ENCODE measurements at regions not wholly inside any gene's neighbourhood (a gene's known extent, or its start where the extent isn't known, plus 50 kb on each side); places are given as distances from the start of the nearest gene placed in this dataset.

DNA sequence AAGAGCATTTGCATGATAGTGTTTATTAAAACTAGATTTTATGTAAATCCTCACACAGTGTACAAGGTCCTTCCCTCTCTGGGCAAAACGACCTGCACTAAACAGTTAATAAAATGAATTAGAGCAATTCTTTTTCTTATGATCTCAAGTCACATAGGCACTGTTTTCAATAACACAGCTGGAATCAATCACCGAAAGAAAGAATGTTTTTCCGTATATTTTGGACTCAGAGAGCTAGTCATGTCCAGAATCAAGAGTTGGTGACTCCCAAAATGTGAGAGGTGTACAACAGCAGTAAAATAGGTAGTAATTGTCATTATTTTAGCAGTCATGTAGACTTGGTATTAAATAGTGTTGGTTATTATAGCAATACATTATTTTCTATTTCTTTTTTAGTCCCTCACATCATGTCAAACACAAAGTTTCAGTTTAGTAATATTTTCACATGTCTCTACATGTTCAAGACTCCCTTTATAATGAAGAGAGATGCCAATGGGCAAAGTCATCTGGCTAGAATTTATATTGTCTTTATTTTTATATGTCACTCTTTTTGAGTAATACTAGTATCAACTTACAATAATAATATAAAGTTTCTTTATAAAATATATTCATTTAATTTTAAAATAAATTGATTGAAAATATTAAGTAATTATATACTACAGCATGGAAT, 448.6 kb upstream of the CDIN1 start:
- CTCF ChIA-PET, result no interaction called here
- BruUV-seq (replicated peaks), result no TSS peak
- no peak for DNase-seq (ENCODE audit: low read depth, low spot score)

GRCh38 chr15:36133742-36134141, 445.7 kb upstream of the CDIN1 start:
- Histone ChIP-seq H3K4me1 (ENCODE audit: control insufficient read depth, insufficient read depth, low read length) (no peaks in the 10 kb centered on the region), H3K27ac (ENCODE audit: low read length) (no peak overlapping the region), H3K27me3 (ENCODE audit: control insufficient read depth, insufficient read depth, low read length) (no peaks in the 10 kb centered on the region), H3K36me3 (ENCODE audit: control insufficient read depth, insufficient read depth, low read length) (no peaks in the 10 kb centered on the region), H3K9me3 (ENCODE audit: control insufficient read depth, insufficient read depth, low read depth, low read length) (no peaks in the 10 kb centered on the region), H3K4me3 (ENCODE audit: low read depth in 2 of 2, low read length in 2 of 2) (no peak overlapping the region)
- no TSS peak for BruUV-seq (replicated peaks)
- ChIA-PET POLR2A (no interaction called here), CTCF (no interaction called here)
- in situ Hi-C loops (cut with HindIII; ENCODE audit: low pct_unique_long_range_greater_than_20kb, low sequenced_read_pairs), result no loop called here
- no peak for ATAC-seq
- intact Hi-C loops (cut with micrococcal nuclease; ENCODE audit: unreplicated experiment), result no loop called here
- no peak for DNase-seq (ENCODE audit: low read depth, low spot score)
- TF ChIP-seq REST (IDR thresholded peaks at IDR 0.05; ENCODE audit: insufficient read depth in 1 of 2, low read depth in 2 of 2, low read length in 1 of 2), result no peak
- TF ChIP-seq SIN3A (IDR thresholded peaks at IDR 0.05; ENCODE audit: borderline replicate concordance, insufficient read depth, low read depth, low read length), result no peak
- TF ChIP-seq TCF7L2 (IDR thresholded peaks at IDR 0.05; ENCODE audit: low read depth, low read length), result no peak
- no peak for TF ChIP-seq POLR2AphosphoS5 (IDR thresholded peaks at IDR 0.05; ENCODE audit: low read depth, low read length)
- TF ChIP-seq, protein P1, sequence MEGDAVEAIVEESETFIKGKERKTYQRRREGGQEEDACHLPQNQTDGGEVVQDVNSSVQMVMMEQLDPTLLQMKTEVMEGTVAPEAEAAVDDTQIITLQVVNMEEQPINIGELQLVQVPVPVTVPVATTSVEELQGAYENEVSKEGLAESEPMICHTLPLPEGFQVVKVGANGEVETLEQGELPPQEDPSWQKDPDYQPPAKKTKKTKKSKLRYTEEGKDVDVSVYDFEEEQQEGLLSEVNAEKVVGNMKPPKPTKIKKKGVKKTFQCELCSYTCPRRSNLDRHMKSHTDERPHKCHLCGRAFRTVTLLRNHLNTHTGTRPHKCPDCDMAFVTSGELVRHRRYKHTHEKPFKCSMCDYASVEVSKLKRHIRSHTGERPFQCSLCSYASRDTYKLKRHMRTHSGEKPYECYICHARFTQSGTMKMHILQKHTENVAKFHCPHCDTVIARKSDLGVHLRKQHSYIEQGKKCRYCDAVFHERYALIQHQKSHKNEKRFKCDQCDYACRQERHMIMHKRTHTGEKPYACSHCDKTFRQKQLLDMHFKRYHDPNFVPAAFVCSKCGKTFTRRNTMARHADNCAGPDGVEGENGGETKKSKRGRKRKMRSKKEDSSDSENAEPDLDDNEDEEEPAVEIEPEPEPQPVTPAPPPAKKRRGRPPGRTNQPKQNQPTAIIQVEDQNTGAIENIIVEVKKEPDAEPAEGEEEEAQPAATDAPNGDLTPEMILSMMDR (IDR thresholded peaks at IDR 0.05), result no peak

More for the DNA sequence above, 448.6 kb upstream of the CDIN1 start:
- H3K36me3 ChIP-seq (ENCODE audit: control insufficient read depth, insufficient read depth, low read length), result no peaks in the 10 kb centered on the region
- no peaks in the 10 kb centered on the region for H3K4me1 ChIP-seq (ENCODE audit: control insufficient read depth, insufficient read depth, low read length)
- no peaks in the 10 kb centered on the region for H3K27me3 ChIP-seq (ENCODE audit: control insufficient read depth, insufficient read depth, low read length)
- in situ Hi-C loops (cut with HindIII; ENCODE audit: low pct_unique_long_range_greater_than_20kb, low sequenced_read_pairs) (no loop called here), intact Hi-C loops (cut with micrococcal nuclease; ENCODE audit: unreplicated experiment) (no loop called here)
- POLR2A ChIA-PET, result no interaction called here
- no peak overlapping the region for H3K4me3 ChIP-seq (ENCODE audit: low read depth in 2 of 2, low read length in 2 of 2)
- H3K9me3 ChIP-seq (ENCODE audit: control insufficient read depth, insufficient read depth, low read depth, low read length), result no peaks in the 10 kb centered on the region; the same call in 1 of the 2 replicates
- no peak for TF ChIP-seq REST (IDR thresholded peaks at IDR 0.05; ENCODE audit: insufficient read depth in 1 of 2, low read depth in 2 of 2, low read length in 1 of 2)
- no peak for TF ChIP-seq TCF7L2 (IDR thresholded peaks at IDR 0.05; ENCODE audit: low read depth, low read length)
- TF ChIP-seq, protein P1 (IDR thresholded peaks at IDR 0.05), result no peak
- no peak for TF ChIP-seq POLR2AphosphoS5 (IDR thresholded peaks at IDR 0.05; ENCODE audit: low read depth, low read length)
- ATAC-seq, result no peak
- no peak overlapping the region for H3K27ac ChIP-seq (ENCODE audit: low read length)

Measured in Panc1 (cell line).